ENCODE measurements at regions not wholly inside any gene's neighbourhood (a gene's known extent, or its start where the extent isn't known, plus 50 kb on each side); places are given as distances from the start of the nearest gene placed in this dataset.

DNA sequence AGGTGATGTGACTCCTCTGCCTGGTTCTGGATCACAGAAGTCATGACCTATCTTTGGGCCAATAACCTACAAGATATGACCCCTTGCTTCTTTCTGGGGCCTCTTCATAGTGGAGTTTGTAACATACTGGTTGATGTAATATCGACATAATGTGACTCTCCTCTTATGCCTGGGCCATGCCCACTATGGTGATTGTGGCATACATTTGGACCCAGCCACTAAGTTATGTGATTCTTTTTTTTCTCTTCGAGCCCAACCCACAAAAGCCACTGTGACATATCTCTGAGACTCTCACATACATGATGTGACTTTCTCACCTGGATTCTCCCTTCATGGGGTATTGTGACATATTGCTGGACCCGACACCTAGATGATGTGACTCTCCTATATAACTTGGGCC is 319.8 kb downstream of the RPS4Y2 start:
- TF ChIP-seq, protein P1, sequence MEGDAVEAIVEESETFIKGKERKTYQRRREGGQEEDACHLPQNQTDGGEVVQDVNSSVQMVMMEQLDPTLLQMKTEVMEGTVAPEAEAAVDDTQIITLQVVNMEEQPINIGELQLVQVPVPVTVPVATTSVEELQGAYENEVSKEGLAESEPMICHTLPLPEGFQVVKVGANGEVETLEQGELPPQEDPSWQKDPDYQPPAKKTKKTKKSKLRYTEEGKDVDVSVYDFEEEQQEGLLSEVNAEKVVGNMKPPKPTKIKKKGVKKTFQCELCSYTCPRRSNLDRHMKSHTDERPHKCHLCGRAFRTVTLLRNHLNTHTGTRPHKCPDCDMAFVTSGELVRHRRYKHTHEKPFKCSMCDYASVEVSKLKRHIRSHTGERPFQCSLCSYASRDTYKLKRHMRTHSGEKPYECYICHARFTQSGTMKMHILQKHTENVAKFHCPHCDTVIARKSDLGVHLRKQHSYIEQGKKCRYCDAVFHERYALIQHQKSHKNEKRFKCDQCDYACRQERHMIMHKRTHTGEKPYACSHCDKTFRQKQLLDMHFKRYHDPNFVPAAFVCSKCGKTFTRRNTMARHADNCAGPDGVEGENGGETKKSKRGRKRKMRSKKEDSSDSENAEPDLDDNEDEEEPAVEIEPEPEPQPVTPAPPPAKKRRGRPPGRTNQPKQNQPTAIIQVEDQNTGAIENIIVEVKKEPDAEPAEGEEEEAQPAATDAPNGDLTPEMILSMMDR (IDR thresholded peaks at IDR 0.05): no peak
- TF ChIP-seq POLR2A (IDR thresholded peaks at IDR 0.05): no peak
